NCI-H2029 (cell line): ENCODE measurements at regions not wholly inside any gene's neighbourhood (a gene's known extent, or its start where the extent isn't known, plus 50 kb on each side); places are given as distances from the start of the nearest gene placed in this dataset.

Experiments
- DNase-seq: peaks from one replicate; lab custom pipeline; 2025; lab: John Stamatoyannopoulos, UW

- DNase-seq: no peak
Measured at GRCh38 chr11:95692526-95693260, 96.9 kb downstream of the FAM76B start.

GRCh38 chr11:95690100-95690499 is 99.5 kb downstream of the FAM76B start:
- DNase-seq: no peak

- DNase-seq: no peak
Measured at GRCh38 chr11:95688501-95689222, 100.9 kb downstream of the FAM76B start.

GRCh38 chr11:95688015-95688414 is 101.6 kb downstream of the FAM76B start:
- no peak for DNase-seq

- DNase-seq: no peak
Measured at GRCh38 chr11:95686265-95686664, 103.3 kb downstream of the FAM76B start.

- DNase-seq: no peak
Measured at GRCh38 chr11:95684701-95685100, 104.9 kb downstream of the FAM76B start.

- no peak for DNase-seq
Measured at GRCh38 chr11:95684170-95684569, 105.4 kb downstream of the FAM76B start.

- DNase-seq: no peak
Measured at GRCh38 chr11:95682552-95682951, 107.0 kb downstream of the FAM76B start.

- no peak for DNase-seq
Measured at GRCh38 chr11:95680169-95680929, 109.2 kb downstream of the FAM76B start.

- DNase-seq: no peak
Measured at GRCh38 chr11:95678988-95679387, 110.6 kb downstream of the FAM76B start.

GRCh38 chr11:95676308-95676707 is 113.3 kb downstream of the FAM76B start:
- no peak for DNase-seq

- DNase-seq: no peak
Measured at GRCh38 chr11:95675585-95675984, 114.0 kb downstream of the FAM76B start.

- DNase-seq: no peak
Measured at GRCh38 chr11:95674657-95675358, 114.8 kb downstream of the FAM76B start.

- no peak for DNase-seq
Measured at GRCh38 chr11:95671768-95672167, 117.8 kb downstream of the FAM76B start.

- DNase-seq: no peak
Measured at GRCh38 chr11:95668131-95668530, 121.5 kb downstream of the FAM76B start.

GRCh38 chr11:95661162-95661561 is 128.4 kb downstream of the FAM76B start:
- DNase-seq: no peak

GRCh38 chr11:95660038-95660437 is 129.5 kb downstream of the FAM76B start:
- DNase-seq: no peak

GRCh38 chr11:95659088-95659487 is 130.5 kb downstream of the FAM76B start:
- DNase-seq: no peak

GRCh38 chr11:95655536-95655935 is 134.0 kb downstream of the FAM76B start:
- DNase-seq: no peak

GRCh38 chr11:95653680-95654079 is 135.9 kb downstream of the FAM76B start:
- DNase-seq: no peak

- no peak for DNase-seq
Measured at GRCh38 chr11:95653099-95653498, 136.5 kb downstream of the FAM76B start.

GRCh38 chr11:95652002-95652472 is 137.5 kb downstream of the FAM76B start:
- no peak for DNase-seq
